KMS-11 (cell line): ENCODE measurements at regions not wholly inside any gene's neighbourhood (a gene's known extent, or its start where the extent isn't known, plus 50 kb on each side); places are given as distances from the start of the nearest gene placed in this dataset.

Experiments
- H2AFZ ChIP-seq: fragments of 200-600 bp; sonication (generic); 2 replicates; pipeline ENCODE4 v1.6.1; 2016; ENCODE audit warnings: antibody characterized with exemption, mixed run types, low read depth
- H3K27ac ChIP-seq: fragments of 200-600 bp; sonication (generic); 2 replicates; pipeline ENCODE4 v1.6.1; 2016; ENCODE audit warnings: mild to moderate bottlenecking, mixed run types
- H3K27me3 ChIP-seq: fragments of 200-600 bp; sonication (generic); 2 replicates; pipeline ENCODE4 v1.6.1; 2017; ENCODE audit warnings: mild to moderate bottlenecking, low read depth, mixed run types, moderate library complexity; ENCODE audit not compliant: insufficient read depth
- H3K36me3 ChIP-seq: fragments of 200-600 bp; sonication (generic); 2 replicates; pipeline ENCODE4 v1.6.1; 2017; ENCODE audit warnings: mild to moderate bottlenecking, mixed run types; ENCODE audit not compliant: insufficient read depth
- H3K4me1 ChIP-seq: fragments of 200-600 bp; sonication (generic); 2 replicates; pipeline ENCODE4 v1.6.1; 2016; ENCODE audit warnings: mild to moderate bottlenecking, low read depth, mixed run types; ENCODE audit not compliant: poor library complexity, severe bottlenecking
- H3K4me2 ChIP-seq: fragments of 200-600 bp; sonication (generic); 2 replicates; pipeline ENCODE4 v1.7.0; 2016; ENCODE audit warnings: mild to moderate bottlenecking, mixed run types
- H3K4me3 ChIP-seq: fragments of 200-600 bp; sonication (generic); IDR thresholded peaks from 2 replicates; pipeline ENCODE4 v1.6.1; 2017; ENCODE audit warnings: low read depth, low read length, mixed read lengths; ENCODE audit not compliant: insufficient read depth
- H3K79me2 ChIP-seq: fragments of 200-600 bp; sonication (generic); 2 replicates; pipeline ENCODE4 v1.6.1; 2016; ENCODE audit warnings: low read depth, mixed run types; ENCODE audit not compliant: insufficient read depth
- H3K9ac ChIP-seq: fragments of 200-600 bp; sonication (generic); 2 replicates; pipeline ENCODE4 v1.6.1; 2016; ENCODE audit warnings: mild to moderate bottlenecking, mixed run types
- H4K20me1 ChIP-seq: fragments of 200-600 bp; sonication (generic); 2 replicates; pipeline ENCODE4 v1.6.1; 2016; ENCODE audit warnings: mild to moderate bottlenecking, mixed run types; ENCODE audit not compliant: insufficient read depth
- CTCF ChIP-seq: fragments of 200-600 bp; sonication (generic); conservative IDR thresholded peaks from 2 replicates; pipeline ENCODE4 v1.6.1; 2017; ENCODE audit warnings: low read depth, mild to moderate bottlenecking, antibody characterized with exemption, low read length, moderate library complexity, mixed read lengths

- Histone ChIP-seq H3K27ac (no peak overlapping the region), H3K9ac (no peak overlapping the region), H3K4me3 (no peak overlapping the region), H3K4me2 (no peak overlapping the region), H3K27me3 (no peaks in the 10 kb centered on the region), H4K20me1 (no peaks in the 10 kb centered on the region), H2AFZ (no peak overlapping the region), H3K36me3 (no peaks in the 10 kb centered on the region), H3K4me1 (no peaks in the 10 kb centered on the region), H3K79me2 (no peaks in the 10 kb centered on the region)
- TF ChIP-seq CTCF, result no peak
Observed at GRCh38 chr6:139988685-139989084, 614.2 kb upstream of the CITED2 start.

- Histone ChIP-seq H3K27ac (no peak overlapping the region), H2AFZ (no peak overlapping the region), H4K20me1 (no peaks in the 10 kb centered on the region), H3K36me3 (no peaks in the 10 kb centered on the region), H3K79me2 (no peaks in the 10 kb centered on the region), H3K9ac (no peak overlapping the region), H3K4me2 (no peak overlapping the region), H3K4me1 (no peaks in the 10 kb centered on the region), H3K27me3 (no peaks in the 10 kb centered on the region), H3K4me3 (no peak overlapping the region)
- TF ChIP-seq CTCF, result no peak
Observed at GRCh38 chr6:139987091-139987490, 612.6 kb upstream of the CITED2 start.

- H3K4me2 ChIP-seq, result no peak overlapping the region
- H3K36me3 ChIP-seq, result no peaks in the 10 kb centered on the region
- H3K9ac ChIP-seq, result no peak overlapping the region
- H3K4me3 ChIP-seq, result no peak overlapping the region
- no peak overlapping the region for H2AFZ ChIP-seq
- no peaks in the 10 kb centered on the region for H4K20me1 ChIP-seq
- TF ChIP-seq CTCF, result no peak
- H3K27ac ChIP-seq, result no peak overlapping the region
- no peaks in the 10 kb centered on the region for H3K79me2 ChIP-seq
- H3K27me3 ChIP-seq, result no peaks in the 10 kb centered on the region
- H3K4me1 ChIP-seq, result no peaks in the 10 kb centered on the region
Observed at GRCh38 chr6:139985236-139985815, 610.9 kb upstream of the CITED2 start.

- Histone ChIP-seq H3K4me1 (no peaks in the 10 kb centered on the region), H3K27me3 (no peaks in the 10 kb centered on the region), H3K27ac (no peak overlapping the region), H3K9ac (no peak overlapping the region), H2AFZ (no peak overlapping the region), H4K20me1 (no peaks in the 10 kb centered on the region), H3K4me3 (no peak overlapping the region), H3K79me2 (no peaks in the 10 kb centered on the region), H3K4me2 (no peak overlapping the region), H3K36me3 (no peaks in the 10 kb centered on the region)
- TF ChIP-seq CTCF, result no peak
Observed at GRCh38 chr6:139984317-139984716, 609.9 kb upstream of the CITED2 start.
